HG03108 (cell line): ENCODE measurements at regions not wholly inside any gene's neighbourhood (a gene's known extent, or its start where the extent isn't known, plus 50 kb on each side); places are given as distances from the start of the nearest gene placed in this dataset.
"Not testable (repeated sequence)": the region's sequence is repeated elsewhere in the genome, so short reads cannot be mapped to it uniquely, and the experiment has no call there.

ENCODE experiments used
- ATAC-seq: cut with Tn5 transposase; IDR thresholded peaks from one replicate; pipeline ENCODE4 v1.9.1; 2021; ENCODE audit warnings: moderate library complexity; ENCODE audit not compliant: unreplicated experiment

GRCh38 chr6:112639391-112639831 is 292.3 kb downstream of the RFPL4B start:
- no peak for ATAC-seq

- no peak for ATAC-seq
Measured at GRCh38 chr6:112640891-112641290, 293.8 kb downstream of the RFPL4B start.

GRCh38 chr6:112649853-112650252 is 302.7 kb downstream of the RFPL4B start:
- ATAC-seq: no peak

GRCh38 chr6:112651239-112651638 is 304.1 kb downstream of the RFPL4B start:
- ATAC-seq: no peak

- no peak for ATAC-seq
Measured at GRCh38 chr6:112659912-112660311, 312.8 kb downstream of the RFPL4B start.

GRCh38 chr6:112660626-112661025 is 313.5 kb downstream of the RFPL4B start:
- no peak for ATAC-seq

- no peak for ATAC-seq
Measured at GRCh38 chr6:112663698-112664097, 316.6 kb downstream of the RFPL4B start.

GRCh38 chr6:112665114-112665513 is 318.0 kb downstream of the RFPL4B start:
- no peak for ATAC-seq

- ATAC-seq: no peak
Measured at GRCh38 chr6:112665815-112666214, 318.7 kb downstream of the RFPL4B start.

GRCh38 chr6:112667427-112667826 is 320.3 kb downstream of the RFPL4B start:
- no peak for ATAC-seq

- no peak for ATAC-seq
Measured at GRCh38 chr6:112680091-112680490, 333.0 kb downstream of the RFPL4B start.

GRCh38 chr6:112682071-112682470 is 334.9 kb downstream of the RFPL4B start:
- ATAC-seq: no peak

GRCh38 chr6:112683106-112683505 is 336.0 kb downstream of the RFPL4B start:
- no peak for ATAC-seq

GRCh38 chr6:112683926-112684325 is 336.8 kb downstream of the RFPL4B start:
- no peak for ATAC-seq

- not testable (repeated sequence) for ATAC-seq
Measured at GRCh38 chr6:112685521-112686220, 338.5 kb downstream of the RFPL4B start.

GRCh38 chr6:112688487-112689165 is 341.5 kb downstream of the RFPL4B start:
- not testable (repeated sequence) for ATAC-seq

GRCh38 chr6:112689183-112689858 is 342.2 kb downstream of the RFPL4B start:
- ATAC-seq: not testable (repeated sequence)

GRCh38 chr6:112690497-112691202 is 343.5 kb downstream of the RFPL4B start:
- no peak for ATAC-seq

- no peak for ATAC-seq
Measured at GRCh38 chr6:112691289-112691688, 344.2 kb downstream of the RFPL4B start.

GRCh38 chr6:112695001-112695400 is 347.9 kb downstream of the RFPL4B start:
- no peak for ATAC-seq

GRCh38 chr6:112697265-112697664 is 350.1 kb downstream of the RFPL4B start:
- no peak for ATAC-seq
